ENCODE measurements at regions not wholly inside any gene's neighbourhood (a gene's known extent, or its start where the extent isn't known, plus 50 kb on each side); places are given as distances from the start of the nearest gene placed in this dataset.

DNA sequence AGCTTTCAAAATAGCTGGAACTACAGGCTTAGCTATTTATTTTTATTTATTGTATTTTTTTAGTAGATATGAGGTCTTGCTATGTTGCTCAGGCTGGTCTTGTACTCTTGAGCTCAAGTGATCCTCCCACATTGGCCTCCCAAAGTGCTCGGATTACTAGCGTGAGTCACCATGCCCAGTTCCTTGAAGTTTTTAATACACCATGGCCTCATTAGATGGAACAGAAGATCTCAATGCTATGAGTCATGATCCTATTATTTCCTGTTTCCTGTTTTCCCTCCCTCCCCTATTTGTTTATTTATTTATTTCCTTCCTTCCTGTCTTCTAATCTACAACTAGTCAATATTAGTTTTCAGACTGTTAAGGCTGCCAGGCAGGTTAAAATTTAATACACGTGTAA lies 309.0 kb downstream of the CMPK2 start:
- TF ChIP-seq ZNF138 (CRISPR knock-in tag; conservative IDR thresholded peaks at IDR 0.05) = no peak
- TF ChIP-seq PRRX2 (CRISPR knock-in tag; IDR thresholded peaks at IDR 0.05) = no peak
- TF ChIP-seq SP1 (CRISPR knock-in tag; conservative IDR thresholded peaks at IDR 0.05) = no peak

Data from WTC11 (cell line).